Activated T-helper 1 cell treated with anti-CD3 and anti-CD28 coated beads, Interleukin-12 subunit alpha, Interleukin-12 subunit beta, Interleukin-2, Interleukin-4 antibody, amounts not matched to agents 30 ng/mL and 10 ng/mL and 1 ng/mL, durations not matched to agents 14 hours and 24 hours and 36 hours (primary cell): ENCODE measurements at regions not wholly inside any gene's neighbourhood (a gene's known extent, or its start where the extent isn't known, plus 50 kb on each side); places are given as distances from the start of the nearest gene placed in this dataset.

Source experiments
- DNase-seq: peaks from one replicate; pipeline ENCODE4 v3.0.0; 2021; ENCODE audit warnings: low spot score
- H3K27ac Mint-ChIP-seq: one replicate; pipeline ENCODE4 v1.8.0; 2021; ENCODE audit warnings: mild to moderate bottlenecking, mixed read lengths
- H3K27me3 Mint-ChIP-seq: one replicate; pipeline ENCODE4 v1.8.0; 2022; ENCODE audit warnings: mild to moderate bottlenecking, moderate library complexity, mixed read lengths; ENCODE audit not compliant: insufficient read depth
- H3K36me3 Mint-ChIP-seq: one replicate; pipeline ENCODE4 v1.8.0; 2021; ENCODE audit warnings: low read depth, mixed read lengths
- H3K4me1 Mint-ChIP-seq: one replicate; pipeline ENCODE4 v1.8.0; 2021; ENCODE audit warnings: low read depth, mixed read lengths
- H3K4me3 Mint-ChIP-seq: one replicate; pipeline ENCODE4 v1.8.0; 2021; ENCODE audit warnings: mild to moderate bottlenecking, moderate library complexity, mixed read lengths
- H3K9me3 Mint-ChIP-seq: one replicate; pipeline ENCODE4 v1.8.0; 2021; ENCODE audit warnings: mixed read lengths
- intact Hi-C: fragments of 100-400 bp; cut with micrococcal nuclease; formaldehyde crosslinking; loops from one replicate; pipeline ENCODE4 v1.15.1; 2024

DNA sequence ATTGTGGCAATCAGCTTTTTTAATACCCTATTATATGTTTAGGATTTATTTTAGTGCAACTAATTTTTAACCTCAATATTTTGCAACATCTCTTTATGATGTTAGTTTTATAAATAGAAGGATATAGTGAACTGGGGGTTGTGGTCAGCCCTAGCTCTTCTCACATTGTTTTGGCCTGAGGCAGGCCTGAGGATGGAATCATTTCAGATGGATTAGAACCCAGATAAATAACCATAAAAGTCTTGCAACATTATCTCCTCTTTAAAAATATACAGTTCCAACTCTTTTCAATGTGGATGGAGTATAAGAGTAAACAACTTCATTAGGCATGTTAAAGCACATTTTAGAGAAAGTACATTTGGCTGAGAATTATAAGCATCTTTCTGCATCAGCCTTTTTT lies 522.7 kb downstream of the NR2F1-AS1 start:
- no peak for DNase-seq
- Mint-ChIP-seq H3K9me3 (no peaks in the 10 kb centered on the region), H3K4me3 (no peak overlapping the region), H3K27me3 (no peaks in the 10 kb centered on the region), H3K4me1 (no peaks in the 10 kb centered on the region), H3K27ac (no peak overlapping the region), H3K36me3 (no peaks in the 10 kb centered on the region)
- intact Hi-C loops = no loop called here

DNA sequence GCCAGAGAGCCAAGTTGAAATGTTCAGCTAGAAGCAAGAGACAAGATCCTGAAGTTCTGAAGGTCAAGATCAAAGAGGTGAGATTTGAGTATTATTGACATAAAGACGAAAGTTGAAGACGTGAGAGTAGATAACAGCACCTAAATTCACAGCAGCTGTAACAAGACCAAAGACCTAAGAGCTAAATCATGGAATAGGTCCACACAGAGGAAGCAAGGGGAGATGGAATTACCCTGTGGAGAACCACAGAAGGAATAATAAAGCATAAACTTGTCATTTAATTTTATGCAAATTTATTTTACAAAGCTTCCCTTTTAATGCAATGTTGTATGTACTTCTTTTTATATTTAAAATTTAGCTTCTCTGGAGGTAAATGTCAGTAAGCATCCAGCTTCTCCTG lies 523.7 kb downstream of the NR2F1-AS1 start:
- intact Hi-C loops = no loop called here
- no peak for DNase-seq
- no peak overlapping the region for H3K27ac Mint-ChIP-seq
- H3K4me1 Mint-ChIP-seq = no peaks in the 10 kb centered on the region
- H3K9me3 Mint-ChIP-seq = no peaks in the 10 kb centered on the region
- no peaks in the 10 kb centered on the region for H3K36me3 Mint-ChIP-seq
- no peak overlapping the region for H3K4me3 Mint-ChIP-seq
- no peaks in the 10 kb centered on the region for H3K27me3 Mint-ChIP-seq

DNA sequence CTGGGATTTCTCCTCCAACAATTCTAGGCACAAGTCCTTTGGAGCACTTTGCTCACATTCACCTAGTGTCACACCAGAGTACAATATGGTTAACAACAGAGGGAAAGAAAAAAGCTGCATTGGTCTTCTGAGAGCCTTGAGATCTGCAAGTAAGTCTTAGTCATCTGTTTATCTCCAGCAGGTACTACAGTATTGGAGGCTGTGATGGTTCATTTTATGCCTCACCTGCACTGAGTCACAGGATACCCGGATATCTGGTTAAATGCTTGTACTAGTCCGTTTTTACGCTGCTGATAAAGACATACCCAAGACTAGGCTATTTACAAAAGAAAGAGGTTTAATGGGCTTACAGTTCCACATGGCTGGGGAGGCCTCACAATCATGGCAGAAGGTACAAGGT lies 525.0 kb downstream of the NR2F1-AS1 start:
- Mint-ChIP-seq H3K27me3 (no peaks in the 10 kb centered on the region), H3K36me3 (no peaks in the 10 kb centered on the region), H3K27ac (no peak overlapping the region), H3K4me3 (no peak overlapping the region), H3K4me1 (no peaks in the 10 kb centered on the region), H3K9me3 (no peaks in the 10 kb centered on the region)
- intact Hi-C loops = no loop called here
- no peak for DNase-seq

DNA sequence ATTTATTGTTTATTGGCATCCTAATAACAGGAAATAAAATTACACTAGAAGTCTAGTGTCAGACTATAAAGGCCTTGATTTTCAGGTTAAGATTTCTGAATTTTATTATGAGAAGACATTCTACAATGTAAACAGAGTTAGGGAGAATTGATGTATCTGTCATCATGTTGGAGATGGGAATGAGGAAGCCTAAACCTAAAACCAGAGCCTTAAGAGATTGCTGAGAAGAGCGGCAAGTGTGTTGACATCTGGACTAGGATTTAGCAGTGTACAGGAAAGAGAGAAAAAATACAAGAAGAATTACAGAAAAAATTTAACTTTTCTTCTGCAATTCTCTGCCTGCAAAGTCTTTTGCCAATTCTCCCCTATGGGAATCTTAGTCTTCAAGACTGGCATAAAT lies 525.5 kb downstream of the NR2F1-AS1 start:
- no peak overlapping the region for H3K27ac Mint-ChIP-seq
- H3K27me3 Mint-ChIP-seq = no peaks in the 10 kb centered on the region
- no peaks in the 10 kb centered on the region for H3K4me1 Mint-ChIP-seq
- no peaks in the 10 kb centered on the region for H3K36me3 Mint-ChIP-seq
- intact Hi-C loops = no loop called here
- no peaks in the 10 kb centered on the region for H3K9me3 Mint-ChIP-seq
- DNase-seq = no peak
- H3K4me3 Mint-ChIP-seq = no peak overlapping the region

DNA sequence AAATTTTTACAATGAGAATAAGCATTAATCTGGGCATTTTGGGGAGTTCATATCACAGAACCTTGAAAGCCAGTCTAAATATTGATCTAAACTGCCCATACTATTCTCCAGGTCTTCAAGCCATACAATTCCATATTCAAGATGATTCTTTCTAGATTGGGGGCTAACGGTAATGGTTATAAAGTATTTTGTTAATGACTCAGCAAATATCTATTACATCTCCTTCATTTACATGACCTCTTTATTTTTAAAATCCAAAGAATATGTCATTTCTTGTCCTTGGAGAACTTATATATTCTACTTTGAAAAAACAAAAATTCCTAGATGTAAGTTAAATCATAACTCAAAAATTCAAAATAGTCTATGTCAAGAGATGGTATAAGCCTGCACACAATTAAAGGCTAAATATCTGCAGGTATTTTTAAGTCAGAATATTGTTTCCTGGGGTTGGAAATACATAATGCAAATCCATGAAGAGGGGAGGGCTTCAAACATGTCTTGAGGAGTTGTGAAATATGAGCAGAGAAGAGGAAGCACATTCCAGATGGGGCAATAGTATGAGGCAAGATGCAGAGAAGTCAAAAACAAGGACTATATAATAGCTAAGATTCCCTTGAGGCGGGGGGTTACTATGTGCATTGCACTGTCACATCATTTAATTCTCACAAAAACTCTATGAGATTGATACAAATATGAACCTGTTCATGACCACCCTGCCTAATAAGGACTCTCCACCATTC lies 526.4 kb downstream of the NR2F1-AS1 start:
- intact Hi-C loops = no loop called here
- Mint-ChIP-seq H3K4me1 (no peaks in the 10 kb centered on the region), H3K36me3 (no peaks in the 10 kb centered on the region), H3K27ac (no peak overlapping the region), H3K9me3 (no peaks in the 10 kb centered on the region), H3K4me3 (no peak overlapping the region), H3K27me3 (no peaks in the 10 kb centered on the region)
- DNase-seq = no peak

DNA sequence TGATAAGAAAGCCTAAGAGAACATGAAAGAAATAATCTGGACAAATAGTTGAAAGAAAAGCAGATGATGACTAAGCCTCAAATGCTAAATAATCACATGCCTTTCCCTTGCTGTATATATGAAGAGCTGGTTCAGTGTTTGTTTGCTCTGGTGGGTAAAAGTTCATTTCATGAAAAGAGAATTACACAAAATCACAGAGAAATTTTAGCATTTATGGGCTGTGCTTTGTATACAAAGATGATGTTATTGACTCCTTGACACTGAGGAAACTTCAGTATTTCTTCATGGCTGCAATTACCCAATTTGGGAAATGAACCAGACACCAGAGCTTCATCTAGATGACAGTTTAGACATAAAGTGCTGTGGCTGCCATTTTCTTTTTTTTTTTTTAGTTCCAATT lies 527.2 kb downstream of the NR2F1-AS1 start:
- Mint-ChIP-seq H3K4me1 (no peaks in the 10 kb centered on the region), H3K9me3 (no peaks in the 10 kb centered on the region), H3K4me3 (no peak overlapping the region), H3K27me3 (no peaks in the 10 kb centered on the region), H3K36me3 (no peaks in the 10 kb centered on the region), H3K27ac (no peak overlapping the region)
- DNase-seq = no peak
- intact Hi-C loops = no loop called here

DNA sequence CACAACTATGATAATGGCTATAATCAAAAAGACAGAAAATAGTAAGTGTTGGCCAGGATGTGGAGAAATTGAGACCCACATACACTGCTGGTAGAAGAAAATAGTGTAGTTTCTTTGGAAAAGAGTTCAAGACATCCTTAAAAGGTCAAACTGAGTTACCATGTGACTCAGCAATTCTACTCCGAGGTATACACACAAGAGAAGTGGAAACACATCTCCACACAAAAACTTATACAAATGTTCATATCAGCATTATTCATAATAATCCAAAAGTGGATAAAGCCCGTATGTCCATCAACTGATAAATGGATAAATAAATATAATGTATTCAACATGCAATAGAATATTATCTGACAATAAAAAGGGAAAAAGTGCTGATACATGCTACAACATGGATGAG lies 532.2 kb downstream of the NR2F1-AS1 start:
- DNase-seq = no peak
- no peak overlapping the region for H3K27ac Mint-ChIP-seq
- no peak overlapping the region for H3K4me3 Mint-ChIP-seq
- no peaks in the 10 kb centered on the region for H3K27me3 Mint-ChIP-seq
- intact Hi-C loops = no loop called here
- H3K9me3 Mint-ChIP-seq = no peaks in the 10 kb centered on the region
- H3K4me1 Mint-ChIP-seq = no peaks in the 10 kb centered on the region
- H3K36me3 Mint-ChIP-seq = no peaks in the 10 kb centered on the region

DNA sequence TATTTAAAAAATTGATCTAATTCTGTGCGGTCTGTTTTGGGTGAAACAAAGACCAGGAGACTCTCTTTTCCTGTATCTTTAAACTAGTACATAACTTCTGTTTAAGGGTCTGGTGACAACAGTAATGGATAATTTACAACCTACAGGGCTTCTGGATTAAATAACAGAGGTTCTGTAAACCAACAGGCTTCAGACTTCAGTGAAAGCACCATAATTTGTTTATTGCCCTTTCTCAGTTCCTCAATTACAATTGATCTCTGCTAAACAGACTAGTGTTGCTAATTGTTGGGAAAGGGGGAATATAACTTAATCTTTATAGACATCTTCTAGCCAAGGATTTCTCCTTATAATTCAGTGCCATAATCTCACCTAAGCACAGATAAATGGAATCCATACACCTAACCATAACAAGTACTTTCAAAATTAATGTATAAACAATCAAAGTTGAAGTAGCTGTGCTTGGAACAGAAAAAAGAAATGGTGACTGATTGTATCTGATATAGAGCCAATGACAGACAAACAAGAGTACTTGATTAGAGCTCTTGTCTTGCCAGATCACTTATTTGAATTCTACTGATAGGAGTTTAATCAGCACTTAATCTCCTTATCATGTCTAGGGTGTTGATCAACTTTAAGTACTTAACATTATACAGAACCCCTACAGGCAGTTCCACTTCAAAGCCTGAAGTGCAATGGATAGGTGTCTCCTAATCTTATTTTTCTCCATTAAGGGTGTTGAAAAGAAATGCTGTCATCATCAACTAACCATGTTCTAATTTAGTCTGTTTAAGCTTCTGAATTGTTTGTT lies 536.0 kb downstream of the NR2F1-AS1 start:
- Mint-ChIP-seq H3K4me1 (no peaks in the 10 kb centered on the region), H3K9me3 (no peaks in the 10 kb centered on the region), H3K36me3 (no peaks in the 10 kb centered on the region), H3K27ac (no peak overlapping the region), H3K27me3 (no peaks in the 10 kb centered on the region), H3K4me3 (no peak overlapping the region)
- intact Hi-C loops = no loop called here
- no peak for DNase-seq

DNA sequence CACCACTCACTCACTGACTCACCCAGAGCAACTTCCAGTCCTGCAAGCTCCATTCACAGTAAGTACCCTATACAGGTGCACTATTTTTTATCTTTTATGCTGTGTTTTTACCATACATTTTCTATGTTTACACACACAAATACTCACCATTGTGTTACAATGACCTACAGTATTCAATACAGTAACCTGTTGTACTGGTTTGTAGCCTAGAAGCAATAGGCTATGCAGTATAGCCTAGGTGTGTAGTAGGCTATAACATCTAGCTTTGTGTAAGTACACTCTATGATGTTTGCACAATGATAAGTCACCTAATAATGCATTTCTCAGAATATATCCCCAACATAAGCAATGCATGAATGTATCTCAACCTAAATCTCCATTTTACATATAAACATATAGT lies 541.1 kb downstream of the NR2F1-AS1 start:
- no peaks in the 10 kb centered on the region for H3K9me3 Mint-ChIP-seq
- H3K4me1 Mint-ChIP-seq = no peaks in the 10 kb centered on the region
- no peak for DNase-seq
- intact Hi-C loops = no loop called here
- no peak overlapping the region for H3K4me3 Mint-ChIP-seq
- H3K27me3 Mint-ChIP-seq = no peaks in the 10 kb centered on the region
- no peaks in the 10 kb centered on the region for H3K36me3 Mint-ChIP-seq
- no peak overlapping the region for H3K27ac Mint-ChIP-seq

DNA sequence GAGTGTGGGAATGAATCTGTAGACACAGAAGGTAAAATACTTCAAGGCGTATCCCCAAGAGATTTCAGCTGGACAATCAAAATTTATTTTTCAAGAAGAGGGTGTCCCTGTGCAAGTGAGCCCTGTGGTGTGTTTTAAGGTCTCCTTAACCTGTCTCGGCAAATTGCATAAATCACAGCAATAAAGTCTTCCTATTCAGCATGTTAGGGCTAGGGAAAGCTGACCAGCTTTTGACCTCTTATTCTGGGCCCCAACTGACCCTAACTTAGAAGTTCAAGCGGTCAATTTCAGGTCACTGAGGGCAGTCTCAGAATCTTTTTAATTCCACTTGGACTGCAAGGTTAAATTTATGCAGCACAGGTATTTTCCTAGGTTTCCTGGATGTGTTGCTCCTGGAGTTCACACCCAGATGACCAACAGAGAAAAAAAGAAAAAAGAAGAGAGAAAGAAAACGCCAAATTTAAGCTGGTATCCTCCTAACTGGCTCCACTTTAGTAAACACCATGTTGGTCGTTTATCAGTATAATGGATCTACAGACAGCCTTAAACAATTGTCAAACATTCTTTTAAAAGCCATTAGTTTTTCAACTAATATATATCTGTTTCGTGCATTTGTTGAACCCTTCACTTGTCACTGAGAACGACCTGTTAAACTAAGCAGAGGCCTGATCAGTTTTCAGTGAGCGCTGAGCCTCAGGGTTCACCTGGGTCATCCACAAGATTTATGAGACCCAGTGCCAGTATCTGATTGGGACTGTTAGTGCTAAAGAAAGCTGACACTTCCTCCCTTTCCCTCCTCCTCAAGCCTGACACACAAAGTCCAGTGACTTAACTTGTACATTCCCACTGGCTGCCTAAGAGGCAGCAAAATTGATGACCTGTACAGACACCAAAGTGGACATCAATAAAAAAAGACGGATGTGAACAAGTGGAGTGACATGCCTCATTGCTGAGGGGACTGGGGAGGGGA lies 546.1 kb downstream of the NR2F1-AS1 start:
- no peaks in the 10 kb centered on the region for H3K9me3 Mint-ChIP-seq
- intact Hi-C loops = no loop called here

DNA sequence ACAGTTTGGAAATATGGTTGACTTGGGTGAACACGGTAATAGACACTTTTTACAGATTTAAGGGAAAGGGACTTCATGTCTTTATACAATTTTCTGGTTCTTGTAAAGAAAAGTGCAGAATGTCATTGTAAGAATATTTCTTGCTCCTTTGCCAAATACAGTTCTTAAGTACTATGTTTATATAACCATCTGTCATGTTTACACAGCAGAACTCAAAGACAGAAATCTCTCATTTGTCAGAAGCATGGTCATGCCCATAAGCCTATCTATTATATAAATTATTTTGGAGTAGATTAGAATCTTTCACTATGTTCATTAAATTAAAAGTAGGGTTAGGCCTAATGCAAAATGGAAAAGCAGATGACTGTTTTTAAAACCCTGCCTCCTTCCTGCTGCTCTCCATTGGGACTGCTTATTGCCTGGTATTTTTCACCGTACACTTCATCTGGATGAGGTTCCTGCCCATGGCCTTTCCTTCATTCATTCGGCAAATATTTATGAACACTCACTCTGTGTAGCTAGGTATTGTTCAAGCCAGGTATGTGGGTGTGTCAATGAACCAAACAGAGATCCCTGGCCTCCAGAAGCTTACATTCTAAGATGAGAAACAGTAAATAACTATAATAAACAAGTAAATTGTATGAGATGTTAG lies 558.1 kb downstream of the NR2F1-AS1 start:
- Mint-ChIP-seq H3K27ac (no peak overlapping the region), H3K4me3 (no peak overlapping the region), H3K27me3 (no peaks in the 10 kb centered on the region), H3K4me1 (no peaks in the 10 kb centered on the region), H3K9me3 (no peaks in the 10 kb centered on the region), H3K36me3 (no peaks in the 10 kb centered on the region)
- intact Hi-C loops = no loop called here
- no peak for DNase-seq

More for the DNA sequence above, 546.1 kb downstream of the NR2F1-AS1 start:
- H3K27ac Mint-ChIP-seq = no peak overlapping the region
- H3K4me3 Mint-ChIP-seq = no peak overlapping the region
- H3K4me1 Mint-ChIP-seq = no peaks in the 10 kb centered on the region
- DNase-seq = no peak
- no peaks in the 10 kb centered on the region for H3K27me3 Mint-ChIP-seq
- no peaks in the 10 kb centered on the region for H3K36me3 Mint-ChIP-seq

DNA sequence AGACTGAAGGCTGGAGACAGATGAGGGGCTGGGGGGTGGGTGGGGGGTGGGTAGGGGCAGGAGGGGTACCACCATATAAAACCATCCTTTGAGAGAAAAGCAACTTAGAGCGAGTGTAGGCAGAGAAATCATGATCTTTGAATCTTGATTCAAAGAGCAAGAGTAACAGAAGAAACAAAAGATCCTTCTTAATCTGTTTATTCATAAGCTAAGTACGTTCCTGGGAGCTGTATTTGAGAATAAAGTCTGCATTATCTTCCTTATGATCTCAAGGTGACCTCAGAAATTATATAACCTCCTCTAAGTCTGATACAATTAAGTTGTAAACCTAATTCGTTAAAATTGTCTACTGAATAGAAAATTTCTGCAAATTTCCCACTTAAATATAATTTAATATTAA lies 558.8 kb downstream of the NR2F1-AS1 start:
- no peak for DNase-seq
- Mint-ChIP-seq H3K4me1 (no peaks in the 10 kb centered on the region), H3K9me3 (no peaks in the 10 kb centered on the region), H3K27ac (no peak overlapping the region), H3K36me3 (no peaks in the 10 kb centered on the region), H3K4me3 (no peak overlapping the region), H3K27me3 (no peaks in the 10 kb centered on the region)
- intact Hi-C loops = no loop called here
